Activated CD8-positive, alpha-beta T cell treated with anti-CD3 and anti-CD28 coated beads, Interleukin-2, amount 10 ng/mL, durations not matched to agents 7 days and 5 days (primary cell): ENCODE measurements at regions not wholly inside any gene's neighbourhood (a gene's known extent, or its start where the extent isn't known, plus 50 kb on each side); places are given as distances from the start of the nearest gene placed in this dataset.

Source experiments
- ATAC-seq: fragments of 150-1000 bp; cut with Tn5 transposase; one replicate; pipeline ENCODE4 v1.10.0; 2021; ENCODE audit warnings: moderate library complexity
- CTCF ChIA-PET: fragments of 350-600 bp; sonication (Branson Sonifier 250); formaldehyde crosslinking; loops from one replicate; lab custom pipeline; 2021; ENCODE audit warnings: antibody characterized with exemption; lab: Charles Lee
- POLR2A ChIA-PET: fragments of 350-600 bp; sonication (Branson Sonifier 250); formaldehyde crosslinking; loops from one replicate; lab custom pipeline; 2021; ENCODE audit warnings: antibody characterized with exemption; lab: Charles Lee
- DNase-seq: peaks from one replicate; pipeline ENCODE4 v3.0.0-alpha.2; 2020
- H3K27ac Mint-ChIP-seq: one replicate; pipeline ENCODE4 v1.8.0; 2021; ENCODE audit warnings: mild to moderate bottlenecking, mixed read lengths
- H3K27me3 Mint-ChIP-seq: one replicate; pipeline ENCODE4 v1.8.0; 2021; ENCODE audit warnings: low read depth, mixed read lengths
- H3K36me3 Mint-ChIP-seq: one replicate; pipeline ENCODE4 v1.8.0; 2021; ENCODE audit warnings: low read depth, mixed read lengths
- H3K4me1 Mint-ChIP-seq: one replicate; pipeline ENCODE4 v1.8.0; 2021; ENCODE audit warnings: low read depth, mixed read lengths
- H3K4me3 Mint-ChIP-seq: one replicate; pipeline ENCODE4 v1.8.0; 2021; ENCODE audit warnings: mild to moderate bottlenecking, mixed read lengths
- H3K9me3 Mint-ChIP-seq: one replicate; pipeline ENCODE4 v1.8.0; 2022; ENCODE audit warnings: mixed read lengths; ENCODE audit not compliant: insufficient read depth

- no peaks in the 10 kb centered on the region for H3K9me3 Mint-ChIP-seq
- no peak overlapping the region for H3K27ac Mint-ChIP-seq
- peaks cover 9% of the 10 kb centered on the region for H3K27me3 Mint-ChIP-seq
- H3K36me3 Mint-ChIP-seq = no peaks in the 10 kb centered on the region
- DNase-seq (no peak), ATAC-seq (no peak)
- H3K4me3 Mint-ChIP-seq = no peak overlapping the region
- H3K4me1 Mint-ChIP-seq = peaks cover 19% of the 10 kb centered on the region
- CTCF ChIA-PET = no interaction called here
- POLR2A ChIA-PET = no interaction called here
Measured at GRCh38 chr20:60132827-60133670, 174.8 kb downstream of the CDH26 start.

GRCh38 chr20:60135276-60135675, 177.1 kb downstream of the CDH26 start:
- H3K36me3 Mint-ChIP-seq = no peaks in the 10 kb centered on the region
- peaks cover 4% of the 10 kb centered on the region for H3K27me3 Mint-ChIP-seq
- POLR2A ChIA-PET = no interaction called here
- DNase-seq (no peak), ATAC-seq (no peak)
- peaks cover 23% of the 10 kb centered on the region for H3K4me1 Mint-ChIP-seq
- H3K27ac Mint-ChIP-seq = no peak overlapping the region
- CTCF ChIA-PET = no interaction called here
- no peaks in the 10 kb centered on the region for H3K9me3 Mint-ChIP-seq
- H3K4me3 Mint-ChIP-seq = no peak overlapping the region

GRCh38 chr20:60136645-60137401, 178.6 kb downstream of the CDH26 start:
- no peak overlapping the region for H3K27ac Mint-ChIP-seq
- no peaks in the 10 kb centered on the region for H3K27me3 Mint-ChIP-seq
- H3K4me1 Mint-ChIP-seq = peaks cover 23% of the 10 kb centered on the region
- H3K36me3 Mint-ChIP-seq = no peaks in the 10 kb centered on the region
- ChIA-PET POLR2A (no interaction called here), CTCF (interaction anchor here (0.6 to 1.6 kb wide), 3 partner anchors 15 to 124 kb away, joined by 3 to 6 read pairs (median 4); no protein-coding TSS in a partner anchor)
- H3K9me3 Mint-ChIP-seq = no peaks in the 10 kb centered on the region
- no peak overlapping the region for H3K4me3 Mint-ChIP-seq
- no peak for ATAC-seq
- DNase-seq = no peak

- no peaks in the 10 kb centered on the region for H3K36me3 Mint-ChIP-seq
Measured at GRCh38 chr20:60137657-60138245, 179.5 kb downstream of the CDH26 start.

GRCh38 chr20:60138256-60139220, 180.3 kb downstream of the CDH26 start:
- Mint-ChIP-seq H3K27ac (no peak overlapping the region), H3K36me3 (no peaks in the 10 kb centered on the region), H3K4me1 (peaks cover 16% of the 10 kb centered on the region), H3K4me3 (no peak overlapping the region), H3K27me3 (no peaks in the 10 kb centered on the region), H3K9me3 (no peaks in the 10 kb centered on the region)
- ATAC-seq (peak; percentile 58), DNase-seq (peak; percentile 32)
- CTCF ChIA-PET = interaction anchor here (0.6 to 1.6 kb wide), 7 partner anchors 13 to 183 kb away, joined by 3 to 6 read pairs (median 3); no protein-coding TSS in a partner anchor
- POLR2A ChIA-PET = no interaction called here

More at GRCh38 chr20:60137657-60138245, 179.5 kb downstream of the CDH26 start:
- POLR2A ChIA-PET = no interaction called here
- DNase-seq (peak; percentile 37), ATAC-seq (no peak)
- H3K9me3 Mint-ChIP-seq = no peaks in the 10 kb centered on the region
- no peak overlapping the region for H3K27ac Mint-ChIP-seq
- peaks cover 23% of the 10 kb centered on the region for H3K4me1 Mint-ChIP-seq
- CTCF ChIA-PET = interaction anchor here (0.6 to 1.6 kb wide), 7 partner anchors 14 to 183 kb away, joined by 3 to 6 read pairs (median 3); no protein-coding TSS in a partner anchor
- H3K27me3 Mint-ChIP-seq = no peaks in the 10 kb centered on the region
- no peak overlapping the region for H3K4me3 Mint-ChIP-seq

GRCh38 chr20:60139663-60140446, 181.6 kb downstream of the CDH26 start:
- H3K4me3 Mint-ChIP-seq = no peak overlapping the region
- ATAC-seq = no peak
- H3K36me3 Mint-ChIP-seq = no peaks in the 10 kb centered on the region
- no peak for DNase-seq
- POLR2A ChIA-PET = no interaction called here
- H3K27me3 Mint-ChIP-seq = no peaks in the 10 kb centered on the region
- no peak overlapping the region for H3K27ac Mint-ChIP-seq
- H3K9me3 Mint-ChIP-seq = no peaks in the 10 kb centered on the region
- peaks cover 16% of the 10 kb centered on the region for H3K4me1 Mint-ChIP-seq
- CTCF ChIA-PET = no interaction called here

GRCh38 chr20:60142587-60142986, 184.4 kb downstream of the CDH26 start:
- ChIA-PET POLR2A (no interaction called here), CTCF (no interaction called here)
- Mint-ChIP-seq H3K27me3 (peaks cover 2% of the 10 kb centered on the region), H3K4me3 (no peak overlapping the region), H3K4me1 (peaks cover 10% of the 10 kb centered on the region), H3K36me3 (no peaks in the 10 kb centered on the region), H3K9me3 (no peaks in the 10 kb centered on the region), H3K27ac (no peak overlapping the region)
- ATAC-seq = no peak
- DNase-seq = no peak

- CTCF ChIA-PET = no interaction called here
- no peaks in the 10 kb centered on the region for H3K9me3 Mint-ChIP-seq
- peaks cover 2% of the 10 kb centered on the region for H3K27me3 Mint-ChIP-seq
- no peaks in the 10 kb centered on the region for H3K36me3 Mint-ChIP-seq
- POLR2A ChIA-PET = no interaction called here
- DNase-seq (no peak), ATAC-seq (no peak)
- H3K4me1 Mint-ChIP-seq = peaks cover 5% of the 10 kb centered on the region
- H3K4me3 Mint-ChIP-seq = no peak overlapping the region
- no peak overlapping the region for H3K27ac Mint-ChIP-seq
Measured at GRCh38 chr20:60143261-60143842, 185.1 kb downstream of the CDH26 start.

- Mint-ChIP-seq H3K27ac (no peak overlapping the region), H3K36me3 (no peaks in the 10 kb centered on the region), H3K27me3 (peaks cover 2% of the 10 kb centered on the region), H3K4me3 (no peak overlapping the region), H3K9me3 (no peaks in the 10 kb centered on the region), H3K4me1 (peaks cover 4% of the 10 kb centered on the region)
- no peak for ATAC-seq
- ChIA-PET CTCF (no interaction called here), POLR2A (no interaction called here)
- no peak for DNase-seq
Measured at GRCh38 chr20:60144404-60144803, 186.2 kb downstream of the CDH26 start.

GRCh38 chr20:60144974-60145527, 186.8 kb downstream of the CDH26 start:
- H3K27me3 Mint-ChIP-seq = peaks cover 5% of the 10 kb centered on the region
- ChIA-PET POLR2A (no interaction called here), CTCF (no interaction called here)
- no peak overlapping the region for H3K4me3 Mint-ChIP-seq
- H3K36me3 Mint-ChIP-seq = no peaks in the 10 kb centered on the region
- ATAC-seq (no peak), DNase-seq (no peak)
- H3K27ac Mint-ChIP-seq = no peak overlapping the region
- no peaks in the 10 kb centered on the region for H3K9me3 Mint-ChIP-seq
- peaks cover 4% of the 10 kb centered on the region for H3K4me1 Mint-ChIP-seq
